ENCODE measurements at regions not wholly inside any gene's neighbourhood (a gene's known extent, or its start where the extent isn't known, plus 50 kb on each side); places are given as distances from the start of the nearest gene placed in this dataset.

- TF ChIP-seq, protein P1, sequence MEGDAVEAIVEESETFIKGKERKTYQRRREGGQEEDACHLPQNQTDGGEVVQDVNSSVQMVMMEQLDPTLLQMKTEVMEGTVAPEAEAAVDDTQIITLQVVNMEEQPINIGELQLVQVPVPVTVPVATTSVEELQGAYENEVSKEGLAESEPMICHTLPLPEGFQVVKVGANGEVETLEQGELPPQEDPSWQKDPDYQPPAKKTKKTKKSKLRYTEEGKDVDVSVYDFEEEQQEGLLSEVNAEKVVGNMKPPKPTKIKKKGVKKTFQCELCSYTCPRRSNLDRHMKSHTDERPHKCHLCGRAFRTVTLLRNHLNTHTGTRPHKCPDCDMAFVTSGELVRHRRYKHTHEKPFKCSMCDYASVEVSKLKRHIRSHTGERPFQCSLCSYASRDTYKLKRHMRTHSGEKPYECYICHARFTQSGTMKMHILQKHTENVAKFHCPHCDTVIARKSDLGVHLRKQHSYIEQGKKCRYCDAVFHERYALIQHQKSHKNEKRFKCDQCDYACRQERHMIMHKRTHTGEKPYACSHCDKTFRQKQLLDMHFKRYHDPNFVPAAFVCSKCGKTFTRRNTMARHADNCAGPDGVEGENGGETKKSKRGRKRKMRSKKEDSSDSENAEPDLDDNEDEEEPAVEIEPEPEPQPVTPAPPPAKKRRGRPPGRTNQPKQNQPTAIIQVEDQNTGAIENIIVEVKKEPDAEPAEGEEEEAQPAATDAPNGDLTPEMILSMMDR (IDR thresholded peaks at IDR 0.05; ENCODE audit: insufficient read depth, low read length): no peak
- no peak for TF ChIP-seq GABPA (IDR thresholded peaks at IDR 0.05; ENCODE audit: low read depth)
- no peak for TF ChIP-seq POLR2AphosphoS5 (IDR thresholded peaks at IDR 0.05; ENCODE audit: low read depth)
- TF ChIP-seq REST (IDR thresholded peaks at IDR 0.05; ENCODE audit: insufficient replicate concordance, low read depth): no peak
Observed at GRCh38 chr13:76696370-76696769, 189.8 kb downstream of the KCTD12 start.
